Smooth muscle cell (in vitro differentiated cells): ENCODE measurements at regions not wholly inside any gene's neighbourhood (a gene's known extent, or its start where the extent isn't known, plus 50 kb on each side); places are given as distances from the start of the nearest gene placed in this dataset.

Experiments used
- DNase-seq: peaks from one replicate; lab custom pipeline; 2025; ENCODE audit not compliant: unreplicated experiment; lab: John Stamatoyannopoulos, UW
- H2AFZ ChIP-seq: fragments of 200-600 bp; sonication (generic); 2 replicates; pipeline ENCODE4 v1.6.0; 2016; ENCODE audit warnings: antibody characterized with exemption, low read depth, mild to moderate bottlenecking
- H3F3A ChIP-seq: fragments of 200-600 bp; sonication (generic); 2 replicates; pipeline ENCODE4 v1.6.0; 2017; ENCODE audit warnings: antibody characterized with exemption, low read depth
- H3K27ac ChIP-seq: fragments of 200-600 bp; sonication (generic); 2 replicates; pipeline ENCODE4 v1.5.1; 2016; ENCODE audit warnings: low read depth, mild to moderate bottlenecking
- H3K27me3 ChIP-seq: fragments of 200-600 bp; sonication (generic); 2 replicates; pipeline ENCODE4 v1.6.1; 2016; ENCODE audit warnings: low read depth, mild to moderate bottlenecking
- H3K36me3 ChIP-seq: fragments of 200-600 bp; sonication (generic); 2 replicates; pipeline ENCODE4 v1.5.1; 2016; ENCODE audit warnings: low read depth
- H3K4me1 ChIP-seq: fragments of 200-600 bp; sonication (generic); 2 replicates; pipeline ENCODE4 v1.5.1; 2016; ENCODE audit warnings: low read depth
- H3K4me2 ChIP-seq: fragments of 200-600 bp; sonication (generic); 2 replicates; pipeline ENCODE4 v1.6.0; 2016; ENCODE audit warnings: mild to moderate bottlenecking
- H3K4me3 ChIP-seq: fragments of 200-600 bp; sonication (generic); 2 replicates; pipeline ENCODE4 v1.5.1; 2016; ENCODE audit warnings: mild to moderate bottlenecking
- H3K79me2 ChIP-seq: fragments of 200-600 bp; sonication (generic); 2 replicates; pipeline ENCODE4 v1.6.0; 2016; ENCODE audit warnings: low read depth, mild to moderate bottlenecking
- H3K9ac ChIP-seq: fragments of 200-600 bp; sonication (generic); 2 replicates; pipeline ENCODE4 v1.6.0; 2016; ENCODE audit warnings: low read depth
- H3K9me3 ChIP-seq: fragments of 200-600 bp; sonication (generic); replicated peaks from 2 replicates; pipeline ENCODE4 v1.5.1; 2016; ENCODE audit warnings: low read depth
- H4K20me1 ChIP-seq: fragments of 200-600 bp; sonication (generic); 2 replicates; pipeline ENCODE4 v1.6.0; 2016; ENCODE audit warnings: low read depth
- WGBS: methylation state at CpG from one replicate; pipeline ENCODE4 v1.1.7; 2016; ENCODE audit warnings: low lambda C conversion rate; 5-methylcytosine and 5-hydroxymethylcytosine counted together
- TF ChIP-seq, protein P1 (sequence below): fragments of 200-600 bp; sonication (generic); IDR thresholded peaks from 2 replicates; pipeline ENCODE4 v1.5.1; 2017; ENCODE audit warnings: borderline replicate concordance, mild to moderate bottlenecking, antibody characterized with exemption; ENCODE audit not compliant: insufficient read depth, poor library complexity, severe bottlenecking

DNA sequence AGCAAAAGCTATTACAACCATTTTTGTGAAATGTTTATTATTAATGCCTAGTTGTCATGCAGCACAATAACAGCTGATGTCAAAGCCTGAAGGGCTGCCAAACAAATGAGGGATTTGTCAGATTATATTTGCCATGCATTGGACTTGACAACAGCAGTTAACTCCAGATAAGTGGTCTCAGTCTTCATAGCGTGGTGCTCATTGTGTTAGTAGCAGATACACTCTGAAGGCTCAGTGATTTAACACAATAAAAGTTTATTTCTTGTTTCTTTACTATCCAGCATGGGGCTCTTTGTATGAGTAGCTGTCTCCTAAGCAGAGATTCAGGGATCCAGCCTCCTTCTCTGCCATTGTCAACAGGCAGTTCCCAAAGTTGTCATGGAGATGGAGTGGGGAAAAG lies 76.0 kb upstream of the PTGFRN start:
- no peaks in the 10 kb centered on the region for H3K36me3 ChIP-seq
- H3F3A ChIP-seq = no peaks in the 10 kb centered on the region
- H3K27ac ChIP-seq = no peak overlapping the region
- no peak overlapping the region for H3K4me3 ChIP-seq
- no peak for DNase-seq
- 52% methylated on average over 1 of the region's 1 CpG for WGBS
- no peak overlapping the region for H3K4me2 ChIP-seq
- no peaks in the 10 kb centered on the region for H4K20me1 ChIP-seq
- H3K27me3 ChIP-seq = no peaks in the 10 kb centered on the region
- no peaks in the 10 kb centered on the region for H3K79me2 ChIP-seq
- no peak overlapping the region for H2AFZ ChIP-seq
- H3K9me3 ChIP-seq = no peaks in the 10 kb centered on the region
- H3K9ac ChIP-seq = no peak overlapping the region
- H3K4me1 ChIP-seq = no peaks in the 10 kb centered on the region
- TF ChIP-seq, protein P1, sequence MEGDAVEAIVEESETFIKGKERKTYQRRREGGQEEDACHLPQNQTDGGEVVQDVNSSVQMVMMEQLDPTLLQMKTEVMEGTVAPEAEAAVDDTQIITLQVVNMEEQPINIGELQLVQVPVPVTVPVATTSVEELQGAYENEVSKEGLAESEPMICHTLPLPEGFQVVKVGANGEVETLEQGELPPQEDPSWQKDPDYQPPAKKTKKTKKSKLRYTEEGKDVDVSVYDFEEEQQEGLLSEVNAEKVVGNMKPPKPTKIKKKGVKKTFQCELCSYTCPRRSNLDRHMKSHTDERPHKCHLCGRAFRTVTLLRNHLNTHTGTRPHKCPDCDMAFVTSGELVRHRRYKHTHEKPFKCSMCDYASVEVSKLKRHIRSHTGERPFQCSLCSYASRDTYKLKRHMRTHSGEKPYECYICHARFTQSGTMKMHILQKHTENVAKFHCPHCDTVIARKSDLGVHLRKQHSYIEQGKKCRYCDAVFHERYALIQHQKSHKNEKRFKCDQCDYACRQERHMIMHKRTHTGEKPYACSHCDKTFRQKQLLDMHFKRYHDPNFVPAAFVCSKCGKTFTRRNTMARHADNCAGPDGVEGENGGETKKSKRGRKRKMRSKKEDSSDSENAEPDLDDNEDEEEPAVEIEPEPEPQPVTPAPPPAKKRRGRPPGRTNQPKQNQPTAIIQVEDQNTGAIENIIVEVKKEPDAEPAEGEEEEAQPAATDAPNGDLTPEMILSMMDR = no peak

GRCh38 chr1:116834595-116834994 lies 75.1 kb upstream of the PTGFRN start:
- Histone ChIP-seq H3K4me2 (no peak overlapping the region), H3K9me3 (no peaks in the 10 kb centered on the region), H3K79me2 (no peaks in the 10 kb centered on the region), H2AFZ (no peak overlapping the region), H3K36me3 (no peaks in the 10 kb centered on the region), H3F3A (no peaks in the 10 kb centered on the region), H3K4me1 (no peaks in the 10 kb centered on the region), H4K20me1 (no peaks in the 10 kb centered on the region), H3K27ac (no peak overlapping the region), H3K4me3 (no peak overlapping the region), H3K27me3 (no peaks in the 10 kb centered on the region), H3K9ac (no peak overlapping the region)
- 82% methylated on average over 2 of the region's 2 CpGs for WGBS
- TF ChIP-seq, protein P1 = no peak
- DNase-seq = no peak

DNA sequence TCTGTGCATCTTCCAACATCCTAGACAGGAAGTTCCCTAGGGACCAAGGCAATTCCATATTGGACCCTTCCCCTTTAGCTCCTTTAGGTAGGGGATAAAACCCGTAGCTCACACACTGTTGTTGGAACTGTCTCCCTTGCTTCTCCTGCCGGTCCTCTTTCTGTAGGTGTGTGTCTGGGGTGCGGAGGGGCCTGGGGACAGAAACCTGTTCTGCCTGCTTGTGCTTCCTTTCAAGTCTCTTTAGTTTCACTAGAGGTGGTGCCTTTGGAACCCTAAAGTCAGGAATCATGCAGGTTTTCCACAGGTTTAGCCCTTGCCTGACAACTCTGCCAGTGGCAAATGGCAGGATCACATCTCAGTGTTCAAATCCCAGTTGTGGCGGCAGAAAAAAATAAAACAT lies 74.6 kb upstream of the PTGFRN start:
- H3K4me1 ChIP-seq = no peaks in the 10 kb centered on the region
- H3K9me3 ChIP-seq = no peaks in the 10 kb centered on the region
- TF ChIP-seq, protein P1 = no peak
- H3K4me3 ChIP-seq = no peak overlapping the region
- 82% methylated on average over 4 of the region's 4 CpGs for WGBS
- H3K27me3 ChIP-seq = no peaks in the 10 kb centered on the region
- H3K4me2 ChIP-seq = peak overlapping the region; percentile 15
- H3K79me2 ChIP-seq = no peaks in the 10 kb centered on the region
- no peaks in the 10 kb centered on the region for H3K36me3 ChIP-seq
- no peaks in the 10 kb centered on the region for H3F3A ChIP-seq
- peak overlapping the region; percentile 4 for H3K27ac ChIP-seq
- H2AFZ ChIP-seq = no peak overlapping the region
- H3K9ac ChIP-seq = no peak overlapping the region
- no peak for DNase-seq
- no peaks in the 10 kb centered on the region for H4K20me1 ChIP-seq

DNA sequence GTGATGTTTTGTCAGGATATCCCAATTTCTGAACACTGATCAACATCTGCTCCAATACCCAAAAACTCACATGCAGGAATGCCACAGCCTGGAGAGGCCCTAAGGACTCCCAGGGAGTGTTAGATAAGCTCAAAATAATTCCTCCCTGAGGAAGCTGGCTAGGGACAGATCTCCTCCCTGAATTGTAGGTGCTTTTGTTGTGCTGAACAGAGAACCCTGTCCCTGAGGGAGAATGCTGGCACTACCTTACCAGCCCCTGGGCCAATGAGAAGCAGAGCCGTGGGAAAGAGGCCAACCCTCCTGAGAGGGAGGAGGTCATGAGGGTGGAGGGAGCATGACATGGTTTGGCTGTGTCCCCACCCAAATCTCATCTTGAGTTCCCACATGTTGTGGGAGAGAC lies 73.6 kb upstream of the PTGFRN start:
- Histone ChIP-seq H3K4me3 (no peak overlapping the region), H3K36me3 (no peaks in the 10 kb centered on the region), H3K27ac (no peak overlapping the region), H3K27me3 (no peaks in the 10 kb centered on the region), H3K79me2 (no peaks in the 10 kb centered on the region), H3K4me1 (no peaks in the 10 kb centered on the region), H4K20me1 (no peaks in the 10 kb centered on the region), H3K9me3 (no peaks in the 10 kb centered on the region), H3F3A (no peaks in the 10 kb centered on the region), H2AFZ (no peak overlapping the region), H3K4me2 (no peak overlapping the region), H3K9ac (no peak overlapping the region)
- TF ChIP-seq, protein P1 = no peak
- WGBS = 89% methylated on average over 1 of the region's 1 CpG
- DNase-seq = no peak
